ENCODE measurements at regions not wholly inside any gene's neighbourhood (a gene's known extent, or its start where the extent isn't known, plus 50 kb on each side); places are given as distances from the start of the nearest gene placed in this dataset.

- TF ChIP-seq FOXJ3 (CRISPR knock-in tag; IDR thresholded peaks at IDR 0.05) (no peak), EP300 (IDR thresholded peaks at IDR 0.05; ENCODE audit: borderline replicate concordance in 1 of 2, low read depth in 1 of 2, low read length in 1 of 2) (no peak), CHD2 (IDR thresholded peaks at IDR 0.05; ENCODE audit: low read length, partially characterized antibody) (no peak), TEAD4 (IDR thresholded peaks at IDR 0.05; ENCODE audit: borderline replicate concordance, insufficient read depth) (no peak), MAX (IDR thresholded peaks at IDR 0.05; ENCODE audit: low read depth) (no peak), USF2 (IDR thresholded peaks at IDR 0.05; ENCODE audit: borderline replicate concordance, low read depth, low read length) (no peak), REST (IDR thresholded peaks at IDR 0.05; ENCODE audit: low read depth, low read length) (no peak)
- no peaks in the 10 kb centered on the region for H3K79me2 ChIP-seq (ENCODE audit: insufficient read depth)
- no peaks in the 10 kb centered on the region for H4K20me1 ChIP-seq (ENCODE audit: insufficient read depth)
- H3K4me2 ChIP-seq: no peak overlapping the region
- no peaks in the 10 kb centered on the region for H3K27me3 ChIP-seq (ENCODE audit: insufficient read depth)
- H2AFZ ChIP-seq (ENCODE audit: low read depth): no peak overlapping the region
- DNase-seq: no peak
- POLR2A ChIA-PET: no interaction called here
- no peaks in the 10 kb centered on the region for H3K36me3 ChIP-seq (replicated peaks in 1 of 2; ENCODE audit: control insufficient read depth in 1 of 2, insufficient read depth in 2 of 2, low read length in 1 of 2)
- peaks cover 0 to 3% of the 10 kb centered on the region in 2 experiments; a peak in 1 of 4 replicates for H3K4me1 ChIP-seq (ENCODE audit: control insufficient read depth in 1 of 2, insufficient read depth in 2 of 2, low read depth in 1 of 2, low read length in 1 of 2)
- no peaks in the 10 kb centered on the region for H3K9me3 ChIP-seq
- no peak overlapping the region for H3K27ac ChIP-seq (ENCODE audit: low read depth in 2 of 2, low read length in 1 of 2)
- no peak overlapping the region for H3K9ac ChIP-seq
- H3K4me3 ChIP-seq (ENCODE audit: low read depth in 2 of 2, low read length in 1 of 2): no peak overlapping the region
- no peaks in the 10 kb centered on the region for H3F3A ChIP-seq (replicated peaks; ENCODE audit: insufficient read depth)
- no peaks in the 10 kb centered on the region for H3K9me2 ChIP-seq
- WGBS (ENCODE audit: low lambda C conversion rate): 25% methylated on average over 2 of the region's 2 CpGs
- CTCF ChIA-PET: no interaction called here
Observed at GRCh38 chr3:179510496-179510895, 52.2 kb upstream of the ACTL6A start.

- Histone ChIP-seq H3F3A (replicated peaks; ENCODE audit: insufficient read depth) (no peaks in the 10 kb centered on the region), H3K4me3 (ENCODE audit: low read depth in 2 of 2, low read length in 1 of 2) (no peak overlapping the region), H3K9me3 (no peaks in the 10 kb centered on the region), H3K27ac (ENCODE audit: low read depth in 2 of 2, low read length in 1 of 2) (no peak overlapping the region), H3K4me2 (no peak overlapping the region), H3K79me2 (ENCODE audit: insufficient read depth) (no peaks in the 10 kb centered on the region), H4K20me1 (ENCODE audit: insufficient read depth) (no peaks in the 10 kb centered on the region), H2AFZ (ENCODE audit: low read depth) (no peak overlapping the region), H3K4me1 (ENCODE audit: control insufficient read depth in 1 of 2, insufficient read depth in 2 of 2, low read depth in 1 of 2, low read length in 1 of 2) (peaks cover 0 to 3% of the 10 kb centered on the region in 2 experiments; a peak in 1 of 4 replicates), H3K27me3 (ENCODE audit: insufficient read depth) (no peaks in the 10 kb centered on the region), H3K9ac (no peak overlapping the region), H3K9me2 (no peaks in the 10 kb centered on the region), H3K36me3 (replicated peaks in 1 of 2; ENCODE audit: control insufficient read depth in 1 of 2, insufficient read depth in 2 of 2, low read length in 1 of 2) (no peaks in the 10 kb centered on the region)
- ChIA-PET POLR2A (no interaction called here), CTCF (no interaction called here)
- TF ChIP-seq MAX (IDR thresholded peaks at IDR 0.05; ENCODE audit: low read depth) (no peak), EZH2phosphoT487 (IDR thresholded peaks at IDR 0.05; ENCODE audit: borderline replicate concordance, low read depth) (no peak), SIN3A (IDR thresholded peaks at IDR 0.05; ENCODE audit: borderline replicate concordance, low read depth, low read length) (no peak), YY1 (IDR thresholded peaks at IDR 0.05; ENCODE audit: low read depth) (no peak)
- no peak for DNase-seq
Observed at GRCh38 chr3:179512378-179512777, 50.3 kb upstream of the ACTL6A start.

Data from SK-N-SH (cell line).